ENCODE measurements at regions not wholly inside any gene's neighbourhood (a gene's known extent, or its start where the extent isn't known, plus 50 kb on each side); places are given as distances from the start of the nearest gene placed in this dataset.

- no peaks in the 10 kb centered on the region for H3K27me3 ChIP-seq (replicated peaks in 1 of 2; ENCODE audit: control insufficient read depth in 2 of 2, insufficient read depth in 2 of 2, low read length in 1 of 2)
- no peak overlapping the region for H2AFZ ChIP-seq (ENCODE audit: control insufficient read depth, low read depth, low read length)
- no peaks in the 10 kb centered on the region for H4K20me1 ChIP-seq (ENCODE audit: control insufficient read depth, insufficient read depth)
- DNase-seq (ENCODE audit: low read depth, low spot score) (no peak), FAIRE-seq (no peak), ATAC-seq (no peak)
- in situ Hi-C loops (cut with MboI): no loop called here
- 0% methylated on average over 1 of the region's 1 CpG for WGBS (ENCODE audit: insufficient coverage, insufficient replicate concordance, low lambda C conversion rate, missing lambda C conversion rate)
- RAD21 ChIA-PET (ENCODE audit: unreplicated experiment): no interaction called here
- BruUV-seq (replicated peaks): no TSS peak
- intact Hi-C loops (cut with micrococcal nuclease; ENCODE audit: unreplicated experiment): no loop called here
- H3K4me2 ChIP-seq (ENCODE audit: control insufficient read depth, insufficient read depth): no peak overlapping the region
- SMC1A ChIA-PET (ENCODE audit: uncharacterized antibody, unreplicated experiment): interaction anchor here (1.3 kb wide), 1 partner anchor 22 kb away, joined by 4 read pairs; no protein-coding TSS in a partner anchor
- H3K79me2 ChIP-seq (ENCODE audit: control insufficient read depth, insufficient read depth, low read length): no peaks in the 10 kb centered on the region
- H3K4me3 ChIP-seq: no peak overlapping the region
- CTCF ChIA-PET: no interaction called here
- H3K36me3 ChIP-seq (ENCODE audit: control insufficient read depth in 2 of 2, insufficient read depth in 2 of 2, low read length in 1 of 2): no peaks in the 10 kb centered on the region
- H3K27ac ChIP-seq (ENCODE audit: control insufficient read depth, insufficient read depth): no peak overlapping the region
- no peak overlapping the region for H3K9ac ChIP-seq (ENCODE audit: control insufficient read depth, insufficient read depth, low read length)
- H3K4me1 ChIP-seq (ENCODE audit: control insufficient read depth, insufficient read depth, low read length): no peaks in the 10 kb centered on the region
- no peaks in the 10 kb centered on the region for H3K9me3 ChIP-seq (replicated peaks; ENCODE audit: control insufficient read depth, insufficient read depth, low read length)
- POLR2A ChIA-PET: no interaction called here
- no peak for TF ChIP-seq TCF12 (IDR thresholded peaks at IDR 0.05; ENCODE audit: low read depth, low read length)
- TF ChIP-seq POLR2A (IDR thresholded peaks at IDR 0.05; ENCODE audit: low read depth, low read length): no peak
- TF ChIP-seq BHLHE40 (IDR thresholded peaks at IDR 0.05; ENCODE audit: borderline replicate concordance in 1 of 2, low read depth in 2 of 2, low read length in 1 of 2): no peak
- TF ChIP-seq ATF7 (IDR thresholded peaks at IDR 0.05; ENCODE audit: low read depth): no peak
- no peak for TF ChIP-seq CREB1 (IDR thresholded peaks at IDR 0.05; ENCODE audit: low read depth)
- TF ChIP-seq ZBTB4 (CRISPR knock-in tag; IDR thresholded peaks at IDR 0.05): no peak
- TF ChIP-seq ZBTB11 (CRISPR knock-in tag; IDR thresholded peaks at IDR 0.05): no peak
- TF ChIP-seq HDAC6 (IDR thresholded peaks at IDR 0.05; ENCODE audit: unreplicated experiment): no peak
- TF ChIP-seq ZNF622 (IDR thresholded peaks at IDR 0.05): no peak
- TF ChIP-seq PKNOX1 (IDR thresholded peaks at IDR 0.05): no peak
- TF ChIP-seq MEF2A (IDR thresholded peaks at IDR 0.05; ENCODE audit: insufficient read depth, low read depth, low read length): no peak
- no peak for TF ChIP-seq ZNF384 (IDR thresholded peaks at IDR 0.05; ENCODE audit: borderline replicate concordance, low read depth, low read length)
- TF ChIP-seq REST (IDR thresholded peaks at IDR 0.05; ENCODE audit: low read depth, low read length): no peak
Measured at GRCh38 chr12:90631591-90632212, 323.3 kb downstream of the CCER1 start.

Data from GM12878 (cell line).